MV-4-11 (cell line): ENCODE measurements at regions not wholly inside any gene's neighbourhood (a gene's known extent, or its start where the extent isn't known, plus 50 kb on each side); places are given as distances from the start of the nearest gene placed in this dataset.
"Not testable (repeated sequence)": the region's sequence is repeated elsewhere in the genome, so short reads cannot be mapped to it uniquely, and the experiment has no call there.

Source experiments
- DNase-seq: peaks from one replicate; lab custom pipeline; 2025; lab: John Stamatoyannopoulos, UW

GRCh38 chr16:25434064-25434463 lies 176.4 kb upstream of the ZKSCAN2 start:
- no peak for DNase-seq

DNA sequence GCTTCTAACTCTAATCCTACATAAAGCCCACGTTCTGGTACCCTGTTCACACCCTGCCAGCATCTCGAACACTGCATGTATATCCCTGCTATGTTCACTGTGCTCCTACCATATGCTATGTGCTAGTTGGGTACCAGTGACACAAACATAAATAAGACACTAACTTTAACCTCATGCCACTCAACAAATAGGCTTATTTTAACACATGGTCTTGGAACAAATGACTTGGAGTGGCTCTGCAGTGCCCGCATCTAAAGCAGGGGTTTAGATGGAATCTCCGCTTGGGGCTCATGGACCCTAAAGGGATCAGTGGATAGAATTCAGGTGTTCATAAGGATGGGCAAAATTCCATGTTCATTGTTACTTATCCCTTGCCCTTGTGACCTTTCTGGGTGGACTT lies 175.7 kb upstream of the ZKSCAN2 start:
- no peak for DNase-seq

DNA sequence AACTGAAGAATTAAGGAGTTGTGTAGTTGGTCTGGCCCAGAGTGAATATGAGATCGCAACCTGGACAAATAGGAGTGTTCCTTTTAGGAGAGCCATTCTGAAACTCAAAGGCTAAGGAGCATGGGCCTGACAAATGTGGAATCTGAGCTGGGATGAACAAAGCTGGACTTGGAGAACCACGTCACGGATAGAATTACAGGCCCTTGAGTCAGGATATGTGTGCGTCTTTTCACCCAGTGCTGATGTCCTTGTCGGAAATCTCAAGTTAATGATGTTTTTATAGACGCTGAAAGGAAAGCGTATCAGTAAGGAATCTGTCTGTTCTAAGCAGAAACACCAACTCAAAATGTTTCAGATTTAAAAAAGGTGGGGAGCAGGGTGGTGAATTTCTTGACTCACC lies 173.8 kb upstream of the ZKSCAN2 start:
- no peak for DNase-seq

GRCh38 chr16:25426829-25427228 lies 169.2 kb upstream of the ZKSCAN2 start:
- no peak for DNase-seq

DNA sequence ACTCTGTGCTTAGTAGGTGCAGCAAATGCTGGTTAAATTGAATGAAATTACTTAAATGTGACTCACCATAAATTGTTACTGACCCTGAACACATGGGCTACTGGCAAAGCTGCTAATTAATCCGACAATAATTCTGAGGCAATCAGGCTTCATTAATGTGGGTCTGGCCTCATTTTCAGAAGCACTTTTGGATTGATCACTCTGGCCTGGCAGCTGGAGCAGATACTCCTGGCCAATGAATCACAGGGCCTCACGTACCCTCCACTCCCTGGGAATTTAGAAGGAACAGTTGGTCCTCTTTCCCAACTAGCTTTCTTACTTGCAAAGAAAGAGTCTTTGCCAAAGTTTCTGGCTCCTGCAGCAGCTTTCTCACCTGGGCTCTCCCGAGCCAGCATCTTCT lies 162.0 kb upstream of the ZKSCAN2 start:
- DNase-seq: no peak

DNA sequence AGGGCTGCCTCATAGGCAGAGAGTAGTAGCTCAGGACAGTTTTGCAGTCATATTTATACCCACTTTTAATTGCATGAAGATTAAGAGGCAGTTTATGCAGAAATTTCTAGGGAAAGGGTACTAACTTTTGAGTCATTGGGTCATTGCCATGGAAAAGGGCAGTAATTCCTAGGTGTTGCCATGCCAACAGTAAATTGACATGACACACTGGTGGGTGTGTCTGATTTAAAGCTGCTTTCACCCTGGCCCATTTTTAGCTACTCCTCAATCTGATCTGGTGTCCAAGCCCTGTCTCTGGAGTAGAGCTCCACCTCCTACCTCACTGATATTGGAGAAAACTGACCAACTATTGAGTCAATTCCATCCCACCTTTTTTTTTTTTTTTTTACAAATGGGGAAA lies 161.5 kb upstream of the ZKSCAN2 start:
- DNase-seq: no peak

- no peak for DNase-seq
These were observed 158.4 kb upstream of the ZKSCAN2 start for GRCh38 chr16:25416002-25416401.

- no peak for DNase-seq
These were observed 156.3 kb upstream of the ZKSCAN2 start for GRCh38 chr16:25413975-25414374.

DNA sequence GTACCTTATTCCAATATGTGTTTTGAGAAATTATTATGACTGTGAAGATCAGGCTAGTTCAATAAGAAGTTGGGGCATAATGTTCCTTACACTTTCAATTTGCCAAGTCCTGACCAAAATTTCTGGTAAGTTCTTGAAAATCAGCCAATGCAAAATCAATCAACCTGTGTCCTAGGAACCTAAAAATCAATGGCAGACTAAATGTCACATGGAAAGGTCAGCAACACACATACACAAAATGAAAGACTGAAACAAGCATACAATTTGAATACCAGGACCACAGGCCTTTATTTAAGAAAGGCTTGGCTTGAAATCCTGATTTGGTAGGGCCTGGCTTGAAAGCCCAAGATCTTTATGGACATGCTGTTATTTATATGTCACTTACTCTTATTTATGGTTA lies 155.5 kb upstream of the ZKSCAN2 start:
- no peak for DNase-seq

- DNase-seq: no peak
These were observed 153.9 kb upstream of the ZKSCAN2 start for GRCh38 chr16:25411396-25412081.

- DNase-seq: no peak
These were observed 146.2 kb upstream of the ZKSCAN2 start for GRCh38 chr16:25403852-25404251.

DNA sequence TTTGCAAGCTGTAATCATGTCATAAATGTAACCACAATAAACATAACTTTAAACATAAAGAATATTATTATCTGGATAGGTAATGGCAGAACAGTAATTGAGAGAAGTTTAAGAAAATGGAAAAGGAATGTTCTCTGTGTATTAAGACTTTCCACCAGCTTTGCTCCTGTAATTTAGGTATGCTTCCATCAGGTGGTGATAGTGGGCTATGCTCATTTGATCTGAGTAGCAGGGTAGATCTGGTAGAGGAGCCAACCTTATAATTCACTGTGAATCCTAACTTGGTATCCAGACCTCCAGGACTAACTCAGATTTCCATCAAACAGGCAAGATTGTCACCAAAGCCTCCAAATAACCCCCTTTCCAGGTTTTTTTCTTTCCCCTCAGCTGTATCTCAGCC lies 137.9 kb upstream of the ZKSCAN2 start:
- DNase-seq: no peak

DNA sequence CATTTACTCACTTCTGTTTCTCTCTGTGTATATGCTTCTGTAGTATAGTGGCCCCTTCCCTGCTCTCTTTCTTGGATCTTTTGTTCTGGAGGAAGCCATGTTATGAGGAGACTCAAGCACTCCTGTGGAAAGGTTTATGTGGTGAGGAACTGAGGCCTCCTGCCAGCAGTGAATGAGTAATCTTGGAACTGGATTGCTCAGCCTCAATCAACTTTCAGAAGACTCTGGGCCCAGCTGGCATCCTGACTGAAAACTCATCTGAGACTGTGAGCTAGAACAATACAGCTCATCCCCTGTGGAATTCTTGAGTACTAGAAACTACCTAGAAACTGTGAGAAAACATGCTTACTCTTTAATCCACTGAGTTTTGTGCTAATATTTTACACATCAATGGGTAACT lies 133.1 kb upstream of the ZKSCAN2 start:
- no peak for DNase-seq

DNA sequence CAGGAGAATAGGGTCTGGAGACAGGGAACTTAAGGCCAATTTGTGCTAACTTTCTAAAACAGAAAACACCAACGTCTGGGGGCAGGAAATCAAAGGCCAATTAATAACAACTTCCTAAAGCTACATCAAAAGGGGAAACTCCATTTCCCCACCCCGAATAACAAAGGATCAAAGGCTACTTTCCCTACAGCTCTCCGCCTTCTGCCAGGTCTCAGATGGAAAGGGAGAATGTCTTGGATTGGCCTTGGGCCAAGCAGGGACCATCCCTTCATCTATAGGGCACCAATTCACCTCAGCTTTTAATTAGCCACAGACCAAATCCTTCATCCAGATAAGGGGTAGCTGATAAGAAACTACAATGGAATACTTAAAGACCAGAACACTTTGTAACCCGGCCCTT lies 116.9 kb upstream of the ZKSCAN2 start:
- DNase-seq: no peak

GRCh38 chr16:25372716-25373115 lies 115.1 kb upstream of the ZKSCAN2 start:
- no peak for DNase-seq

GRCh38 chr16:25371342-25371741 lies 113.7 kb upstream of the ZKSCAN2 start:
- no peak for DNase-seq

- no peak for DNase-seq
These were observed 112.9 kb upstream of the ZKSCAN2 start for GRCh38 chr16:25370541-25370940.

GRCh38 chr16:25367773-25368524 lies 110.3 kb upstream of the ZKSCAN2 start:
- DNase-seq: no peak

GRCh38 chr16:25366078-25366477 lies 108.4 kb upstream of the ZKSCAN2 start:
- peak; percentile 72 for DNase-seq

- not testable (repeated sequence) for DNase-seq
These were observed 101.9 kb upstream of the ZKSCAN2 start for GRCh38 chr16:25359516-25359915.

DNA sequence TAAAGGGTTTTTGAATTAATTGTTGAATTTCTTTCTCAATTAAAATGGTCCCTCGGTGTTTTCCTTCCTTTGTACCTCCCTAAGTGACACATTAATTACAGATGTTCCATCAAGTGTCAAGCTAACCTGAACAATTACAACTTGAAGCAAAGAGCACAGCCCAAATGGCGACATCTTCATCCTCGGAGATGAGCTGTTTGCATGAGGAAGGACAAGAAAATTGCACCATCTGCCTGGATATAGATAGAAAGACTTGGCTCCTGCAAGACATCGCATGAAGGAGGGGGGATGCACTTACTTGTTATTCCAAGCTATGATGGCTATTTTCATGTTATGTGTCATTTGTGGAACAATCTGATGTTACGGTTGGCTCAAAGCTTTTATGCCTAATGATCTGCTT lies 86.4 kb upstream of the ZKSCAN2 start:
- no peak for DNase-seq

DNA sequence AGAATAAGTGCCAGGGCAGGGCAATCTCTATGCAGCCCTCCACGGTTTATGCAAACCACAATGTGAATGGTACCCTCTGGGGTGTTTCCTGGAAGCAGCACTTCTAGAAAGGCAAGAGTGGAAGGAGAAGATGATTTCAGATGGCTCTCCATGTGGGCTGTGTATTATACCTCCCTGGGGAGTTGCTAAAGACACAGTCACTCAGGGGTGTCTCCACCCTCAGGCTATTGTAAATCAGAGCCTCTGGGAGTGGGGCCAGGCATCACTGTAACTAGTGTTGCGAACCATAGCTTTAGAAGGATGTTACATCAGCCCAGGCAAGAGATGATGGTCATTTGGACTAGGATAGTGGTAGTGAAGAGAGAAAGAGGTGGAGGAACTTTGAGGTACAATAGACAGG lies 83.3 kb upstream of the ZKSCAN2 start:
- no peak for DNase-seq

DNA sequence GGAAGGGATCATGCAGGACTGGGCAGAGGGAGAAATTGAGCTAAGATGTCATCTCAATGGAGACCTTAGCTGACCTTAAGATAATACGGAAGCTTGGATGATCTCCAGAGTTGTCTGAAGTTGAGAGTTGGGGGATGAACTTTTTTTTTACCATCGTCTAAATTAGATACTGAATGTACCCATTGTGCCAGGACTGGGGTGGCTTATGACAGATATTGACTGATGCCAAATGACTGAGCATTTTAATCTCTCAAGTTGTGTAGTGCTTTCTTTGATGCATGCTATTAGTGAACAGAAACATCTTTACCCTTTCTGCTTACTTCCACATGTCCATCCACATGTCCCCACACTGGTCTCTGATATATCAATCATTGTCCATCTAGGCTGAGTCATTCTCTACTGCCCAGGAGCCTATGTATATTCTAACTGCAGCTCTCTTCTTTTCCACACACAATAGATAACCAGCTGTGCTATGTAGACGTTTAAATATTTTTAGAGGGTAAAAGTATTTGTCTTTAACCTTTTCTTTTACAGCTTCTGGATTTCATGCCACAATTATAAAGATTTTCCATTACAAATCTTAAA lies 60.2 kb upstream of the ZKSCAN2 start:
- no peak for DNase-seq
